Peyer's patch (tissue), 4 donors: ENCODE measurements at regions not wholly inside any gene's neighbourhood (a gene's known extent, or its start where the extent isn't known, plus 50 kb on each side); places are given as distances from the start of the nearest gene placed in this dataset.

Experiments
- DNase-seq, 3 donors: peaks; one replicate each; pipeline ENCODE4 v3.0.0-alpha.2; 2017 to 2019
- H3K27ac ChIP-seq, 4 donors: fragments of 200-600 bp; sonication (generic); one replicate each; pipeline ENCODE4 v1.5.1; 2016 to 2019
- H3K27me3 ChIP-seq, 2 donors: fragments of 200-600 bp; sonication (generic); one replicate each; pipeline ENCODE4 v1.5.1; 2019
- H3K36me3 ChIP-seq, 3 donors: fragments of 200-600 bp; sonication (generic); one replicate each; pipeline ENCODE4 v1.5.1; 2016 to 2019
- H3K4me1 ChIP-seq, 4 donors: fragments of 200-600 bp; sonication (generic); one replicate each; pipeline ENCODE4 v1.5.1; 2016 to 2019
- H3K4me3 ChIP-seq, 4 donors: fragments of 200-600 bp; sonication (generic); 1 replicate in 3 of 4; 2 replicates in 1 of 4; pipeline ENCODE4 v1.5.1; 2016 to 2019; ENCODE audit warnings: mild to moderate bottlenecking in 1 of 4
- H3K9me3 ChIP-seq, 4 donors: fragments of 200-600 bp; sonication (generic); one replicate each; pipeline ENCODE4 v1.5.1; 2016 to 2019; ENCODE audit warnings: mild to moderate bottlenecking in 1 of 4
- POLR2A ChIP-seq, 2 donors: fragments of 450-650 bp; IDR thresholded peaks; one replicate each; pipeline ENCODE4 v1.5.1; 2017; ENCODE audit warnings: antibody characterized with exemption in 2 of 2, mild to moderate bottlenecking in 2 of 2, moderate library complexity in 2 of 2
- TF ChIP-seq, protein P1 (sequence below), 6 experiments: fragments of 450-650 bp in 4 of 6; fragments of 200-600 bp in 2 of 6; sonication (generic) in 1 of 6; IDR thresholded peaks; one replicate each; pipeline ENCODE4 v1.5.1; 2017 to 2019; ENCODE audit warnings: antibody characterized with exemption in 6 of 6, mild to moderate bottlenecking in 3 of 6, moderate library complexity in 1 of 6

DNA sequence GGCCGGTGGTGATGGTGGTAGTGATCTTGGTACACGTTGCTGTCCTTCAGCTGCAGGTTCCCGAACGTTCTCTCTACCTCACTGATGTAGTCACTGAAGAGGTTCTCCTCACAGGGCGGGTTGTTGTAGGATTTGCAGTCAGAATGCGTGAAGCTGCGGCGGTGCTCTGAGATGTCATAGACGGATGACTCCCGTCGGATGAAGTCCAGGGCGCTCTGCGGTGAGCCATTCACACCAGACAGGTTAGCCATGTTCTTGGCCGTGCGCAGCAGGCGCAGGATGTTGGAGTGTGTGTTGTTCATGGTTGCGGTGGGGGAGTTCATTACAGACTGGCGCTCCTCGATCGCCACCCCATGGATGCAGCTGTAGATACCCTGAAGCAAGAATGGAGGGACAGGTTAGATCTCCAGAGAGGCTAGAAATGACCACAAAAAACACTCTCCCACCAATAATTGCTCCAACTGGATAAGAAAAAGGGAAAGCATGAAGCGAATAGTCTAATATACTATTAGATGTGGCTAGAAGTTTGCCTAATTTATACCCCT lies 367.8 kb downstream of the EMP1 start:
- H3K4me1 ChIP-seq = no peaks in the 10 kb centered on the region
- H3K36me3 ChIP-seq = no peaks in the 10 kb centered on the region
- H3K4me3 ChIP-seq = no peak overlapping the region
- no peaks in the 10 kb centered on the region for H3K9me3 ChIP-seq
- no peaks in the 10 kb centered on the region for H3K27me3 ChIP-seq
- no peak for DNase-seq
- no peak for TF ChIP-seq POLR2A (IDR thresholded peaks at IDR 0.05)
- TF ChIP-seq, protein P1, sequence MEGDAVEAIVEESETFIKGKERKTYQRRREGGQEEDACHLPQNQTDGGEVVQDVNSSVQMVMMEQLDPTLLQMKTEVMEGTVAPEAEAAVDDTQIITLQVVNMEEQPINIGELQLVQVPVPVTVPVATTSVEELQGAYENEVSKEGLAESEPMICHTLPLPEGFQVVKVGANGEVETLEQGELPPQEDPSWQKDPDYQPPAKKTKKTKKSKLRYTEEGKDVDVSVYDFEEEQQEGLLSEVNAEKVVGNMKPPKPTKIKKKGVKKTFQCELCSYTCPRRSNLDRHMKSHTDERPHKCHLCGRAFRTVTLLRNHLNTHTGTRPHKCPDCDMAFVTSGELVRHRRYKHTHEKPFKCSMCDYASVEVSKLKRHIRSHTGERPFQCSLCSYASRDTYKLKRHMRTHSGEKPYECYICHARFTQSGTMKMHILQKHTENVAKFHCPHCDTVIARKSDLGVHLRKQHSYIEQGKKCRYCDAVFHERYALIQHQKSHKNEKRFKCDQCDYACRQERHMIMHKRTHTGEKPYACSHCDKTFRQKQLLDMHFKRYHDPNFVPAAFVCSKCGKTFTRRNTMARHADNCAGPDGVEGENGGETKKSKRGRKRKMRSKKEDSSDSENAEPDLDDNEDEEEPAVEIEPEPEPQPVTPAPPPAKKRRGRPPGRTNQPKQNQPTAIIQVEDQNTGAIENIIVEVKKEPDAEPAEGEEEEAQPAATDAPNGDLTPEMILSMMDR (IDR thresholded peaks at IDR 0.05) = no peak
- H3K27ac ChIP-seq = no peak overlapping the region

DNA sequence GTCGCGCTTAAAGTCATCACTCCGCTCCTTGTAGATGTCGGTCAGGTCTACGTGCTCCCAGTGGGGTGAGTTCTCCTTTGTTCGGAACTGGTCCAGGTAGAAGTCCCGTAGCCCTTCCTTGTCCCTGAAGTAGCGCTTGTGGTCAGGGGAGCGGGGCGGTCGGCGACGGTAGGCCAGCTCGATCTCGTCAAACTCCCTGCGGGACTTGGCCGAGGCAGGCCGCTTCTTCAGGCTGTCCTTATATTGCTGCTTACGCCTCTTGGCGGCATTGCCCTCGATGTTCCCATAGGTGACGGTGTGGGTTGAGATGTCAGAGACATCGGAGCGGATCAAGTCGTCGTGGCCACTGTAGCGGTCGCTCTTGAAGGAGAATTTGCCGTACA lies 367.2 kb downstream of the EMP1 start:
- no peak for DNase-seq
- Histone ChIP-seq H3K27me3 (no peaks in the 10 kb centered on the region), H3K4me1 (no peaks in the 10 kb centered on the region), H3K27ac (no peak overlapping the region), H3K4me3 (no peak overlapping the region), H3K9me3 (no peaks in the 10 kb centered on the region), H3K36me3 (no peaks in the 10 kb centered on the region)
- TF ChIP-seq, protein P1 (IDR thresholded peaks at IDR 0.05) = no peak
- no peak for TF ChIP-seq POLR2A (IDR thresholded peaks at IDR 0.05)

DNA sequence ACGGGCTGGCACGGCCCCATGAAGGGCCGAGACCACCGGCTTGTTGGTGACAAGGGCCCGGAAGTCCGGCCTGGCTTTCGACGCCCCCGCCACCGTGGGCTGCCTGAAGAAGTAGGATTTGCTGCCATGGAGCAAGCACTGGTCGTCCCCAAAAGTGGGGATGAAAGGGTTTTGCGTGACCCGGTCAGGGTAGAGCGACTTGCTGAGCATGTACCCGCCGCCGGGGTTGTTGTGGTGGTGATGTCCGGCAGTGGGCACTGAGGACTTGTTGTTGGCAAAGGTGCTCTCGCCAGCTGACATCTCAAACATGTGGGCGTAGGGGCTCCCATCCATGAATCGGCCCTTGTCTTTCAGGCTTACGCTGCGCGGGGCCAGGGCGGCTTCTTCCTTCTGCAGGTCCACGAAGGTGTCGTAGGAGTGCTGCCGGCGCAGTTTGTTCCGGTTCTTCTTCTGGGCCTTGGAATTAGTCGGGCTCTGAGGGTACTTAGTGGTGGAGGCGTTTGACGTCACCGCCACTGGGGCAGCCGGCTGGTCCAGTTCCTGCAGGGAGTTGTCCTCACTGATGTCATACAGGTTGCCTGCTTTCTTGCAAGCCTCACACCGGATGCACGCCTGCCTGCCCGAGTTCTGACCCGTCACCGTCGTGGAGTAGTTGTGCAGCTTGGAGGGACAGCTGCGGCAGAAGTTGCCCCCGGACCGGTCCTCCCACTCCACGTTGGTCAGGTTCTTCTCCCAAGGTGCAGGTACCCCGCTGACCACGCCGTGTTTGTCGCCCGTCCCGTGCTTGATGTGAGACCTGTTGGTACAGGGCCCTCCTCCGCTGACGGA lies 366.6 kb downstream of the EMP1 start:
- TF ChIP-seq POLR2A (IDR thresholded peaks at IDR 0.05) = no peak
- TF ChIP-seq, protein P1 (IDR thresholded peaks at IDR 0.05) = no peak
- H3K4me1 ChIP-seq = no peaks in the 10 kb centered on the region
- no peak for DNase-seq
- no peaks in the 10 kb centered on the region for H3K36me3 ChIP-seq
- H3K4me3 ChIP-seq = no peak overlapping the region
- H3K27ac ChIP-seq = no peak overlapping the region
- H3K9me3 ChIP-seq = no peaks in the 10 kb centered on the region
- no peaks in the 10 kb centered on the region for H3K27me3 ChIP-seq

- TF ChIP-seq POLR2A (IDR thresholded peaks at IDR 0.05) = no peak
- Histone ChIP-seq H3K9me3 (no peaks in the 10 kb centered on the region), H3K36me3 (no peaks in the 10 kb centered on the region)
Observed at GRCh38 chr12:13561923-13562322, 365.4 kb downstream of the EMP1 start.

DNA sequence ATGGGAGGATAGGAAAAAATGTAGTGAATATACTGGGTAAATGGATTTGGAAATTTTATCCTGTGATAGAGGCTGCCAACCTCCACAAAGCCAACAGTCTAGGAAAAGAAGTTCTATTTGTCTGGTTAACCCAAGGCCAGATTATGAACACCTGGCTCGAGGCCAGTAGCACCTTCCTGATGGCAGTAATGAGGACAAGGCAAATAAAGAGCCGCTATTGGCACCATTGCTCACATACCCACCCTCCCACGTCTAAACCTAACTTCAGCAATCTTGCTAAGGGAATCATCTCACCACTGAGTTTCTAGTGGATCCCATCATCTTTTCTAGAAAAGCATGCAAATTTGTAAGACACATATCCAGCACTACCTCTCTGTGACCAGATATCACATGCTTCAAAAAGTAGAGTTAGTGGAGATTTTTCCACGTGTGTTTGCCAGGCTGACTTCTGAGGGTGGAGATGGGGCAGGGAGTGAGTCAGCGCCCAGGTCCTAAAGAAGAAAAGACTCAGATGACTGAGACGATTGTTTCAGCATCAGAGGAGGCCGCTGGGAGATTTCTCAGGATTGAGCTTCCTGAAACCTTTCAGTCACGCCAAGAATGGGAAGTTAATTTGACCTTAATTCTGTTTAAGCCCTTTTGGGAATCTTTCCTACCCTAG lies 362.9 kb downstream of the EMP1 start:
- H3K27me3 ChIP-seq = no peaks in the 10 kb centered on the region
- peak in 1 of 3 donors; percentile 58 for DNase-seq
- no peaks in the 10 kb centered on the region for H3K9me3 ChIP-seq
- H3K27ac ChIP-seq = no peak overlapping the region
- H3K36me3 ChIP-seq = no peaks in the 10 kb centered on the region
- H3K4me3 ChIP-seq = no peak overlapping the region
- no peak for TF ChIP-seq POLR2A (IDR thresholded peaks at IDR 0.05)
- TF ChIP-seq, protein P1 (IDR thresholded peaks at IDR 0.05) = no peak
- H3K4me1 ChIP-seq = no peaks in the 10 kb centered on the region

More at GRCh38 chr12:13561923-13562322, 365.4 kb downstream of the EMP1 start:
- Histone ChIP-seq H3K4me1 (no peaks in the 10 kb centered on the region), H3K27me3 (no peaks in the 10 kb centered on the region), H3K27ac (no peak overlapping the region), H3K4me3 (no peak overlapping the region)
- no peak for DNase-seq

GRCh38 chr12:13552830-13553229 lies 356.3 kb downstream of the EMP1 start:
- Histone ChIP-seq H3K4me3 (no peak overlapping the region), H3K36me3 (no peaks in the 10 kb centered on the region), H3K9me3 (no peaks in the 10 kb centered on the region), H3K4me1 (no peaks in the 10 kb centered on the region), H3K27ac (no peak overlapping the region), H3K27me3 (no peaks in the 10 kb centered on the region)
- DNase-seq = no peak
- no peak for TF ChIP-seq POLR2A (IDR thresholded peaks at IDR 0.05)
- TF ChIP-seq, protein P1 (IDR thresholded peaks at IDR 0.05) = no peak
